ENCODE measurements at regions not wholly inside any gene's neighbourhood (a gene's known extent, or its start where the extent isn't known, plus 50 kb on each side); places are given as distances from the start of the nearest gene placed in this dataset.

DNA sequence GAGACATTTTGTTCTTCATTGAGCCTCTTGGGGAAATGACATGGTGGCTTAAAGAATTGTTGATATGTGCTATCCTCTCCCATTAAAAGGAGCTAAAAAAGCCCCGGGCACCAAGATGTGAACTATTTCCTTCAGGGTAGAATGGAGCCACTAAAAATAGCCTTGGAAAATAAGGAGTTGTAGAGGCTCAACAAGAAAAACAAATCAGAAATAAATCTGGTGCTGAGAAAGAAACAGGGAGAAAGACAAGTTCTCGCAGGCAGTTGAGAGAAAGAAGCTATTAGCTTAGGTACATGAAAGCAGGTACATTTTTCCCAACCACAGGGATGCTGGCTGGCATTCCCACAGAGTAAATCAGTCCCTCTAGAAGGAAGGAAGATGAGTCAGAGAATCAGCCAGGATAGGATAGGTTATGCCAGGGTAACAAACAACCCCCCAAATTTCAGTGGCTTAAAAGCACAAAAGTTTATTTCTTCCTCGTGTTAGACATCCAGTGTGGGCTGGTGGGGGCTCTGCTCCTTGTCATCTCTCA is 134.6 kb upstream of the ADRA1B start:
- Histone ChIP-seq H3K27me3 (replicated peaks in 1 of 2; ENCODE audit: control insufficient read depth in 2 of 2, insufficient read depth in 2 of 2, low read length in 1 of 2) (peaks cover 0 to 1% of the 10 kb centered on the region in 2 experiments; a peak in 1 of 4 replicates), H3K9me3 (replicated peaks; ENCODE audit: control insufficient read depth, insufficient read depth, low read length) (no peaks in the 10 kb centered on the region), H2AFZ (ENCODE audit: control insufficient read depth, low read depth, low read length) (no peak overlapping the region), H3K79me2 (ENCODE audit: control insufficient read depth, insufficient read depth, low read length) (no peaks in the 10 kb centered on the region), H3K4me1 (ENCODE audit: control insufficient read depth, insufficient read depth, low read length) (no peaks in the 10 kb centered on the region), H3K9ac (ENCODE audit: control insufficient read depth, insufficient read depth, low read length) (no peak overlapping the region), H3K4me2 (ENCODE audit: control insufficient read depth, insufficient read depth) (peak overlapping the region; percentile 38; the same call in 1 of the 2 replicates), H3K4me3 (no peak overlapping the region), H3K27ac (ENCODE audit: control insufficient read depth, insufficient read depth) (no peak overlapping the region), H3K36me3 (ENCODE audit: control insufficient read depth in 2 of 2, insufficient read depth in 2 of 2, low read length in 1 of 2) (no peaks in the 10 kb centered on the region), H4K20me1 (ENCODE audit: control insufficient read depth, insufficient read depth) (no peaks in the 10 kb centered on the region; the same call in 1 of the 2 replicates)
- RAD21 ChIA-PET (ENCODE audit: unreplicated experiment): interaction anchor here (1.0 kb wide), 1 partner anchor 444 kb away, joined by 3 read pairs; no protein-coding TSS in a partner anchor
- FAIRE-seq (no peak), ATAC-seq (no peak), DNase-seq (ENCODE audit: low read depth, low spot score) (no peak)
- intact Hi-C loops (cut with micrococcal nuclease; ENCODE audit: unreplicated experiment) (no loop called here), in situ Hi-C loops (cut with MboI) (no loop called here)
- POLR2A ChIA-PET: no interaction called here
- BruUV-seq (replicated peaks): no TSS peak
- CTCF ChIA-PET: no interaction called here
- 29% methylated on average over 3 of the region's 3 CpGs for WGBS (ENCODE audit: insufficient coverage, insufficient replicate concordance, low lambda C conversion rate, missing lambda C conversion rate)
- TF ChIP-seq, protein P1, sequence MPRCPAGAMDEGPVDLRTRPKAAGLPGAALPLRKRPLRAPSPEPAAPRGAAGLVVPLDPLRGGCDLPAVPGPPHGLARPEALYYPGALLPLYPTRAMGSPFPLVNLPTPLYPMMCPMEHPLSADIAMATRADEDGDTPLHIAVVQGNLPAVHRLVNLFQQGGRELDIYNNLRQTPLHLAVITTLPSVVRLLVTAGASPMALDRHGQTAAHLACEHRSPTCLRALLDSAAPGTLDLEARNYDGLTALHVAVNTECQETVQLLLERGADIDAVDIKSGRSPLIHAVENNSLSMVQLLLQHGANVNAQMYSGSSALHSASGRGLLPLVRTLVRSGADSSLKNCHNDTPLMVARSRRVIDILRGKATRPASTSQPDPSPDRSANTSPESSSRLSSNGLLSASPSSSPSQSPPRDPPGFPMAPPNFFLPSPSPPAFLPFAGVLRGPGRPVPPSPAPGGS (IDR thresholded peaks at IDR 0.05; ENCODE audit: borderline replicate concordance, insufficient read depth, low read depth, low read length, poor library complexity, severe bottlenecking): no peak
- no peak for TF ChIP-seq EED (IDR thresholded peaks at IDR 0.05; ENCODE audit: low read depth)
- no peak for TF ChIP-seq LARP7 (IDR thresholded peaks at IDR 0.05)
- no peak for TF ChIP-seq EGR1 (IDR thresholded peaks at IDR 0.05; ENCODE audit: borderline replicate concordance in 1 of 2, low read depth in 2 of 2, low read length in 2 of 2)
- TF ChIP-seq POU2F2 (IDR thresholded peaks at IDR 0.05; ENCODE audit: borderline replicate concordance, low read depth, low read length): no peak
- TF ChIP-seq RBBP5 (conservative IDR thresholded peaks at IDR 0.05): no peak
- TF ChIP-seq POLR2AphosphoS5 (IDR thresholded peaks at IDR 0.05; ENCODE audit: low read length): no peak
- no peak for TF ChIP-seq TAF1 (IDR thresholded peaks at IDR 0.05; ENCODE audit: borderline replicate concordance, low read depth, low read length)
- TF ChIP-seq SMC3 (IDR thresholded peaks at IDR 0.05; ENCODE audit: borderline replicate concordance, low read length): no peak
- no peak for TF ChIP-seq NFIC (IDR thresholded peaks at IDR 0.05; ENCODE audit: low read depth, low read length)
- no peak for TF ChIP-seq MTA2 (IDR thresholded peaks at IDR 0.05; ENCODE audit: low read depth)
- TF ChIP-seq TCF12 (IDR thresholded peaks at IDR 0.05; ENCODE audit: low read depth, low read length): no peak
- no peak for TF ChIP-seq KAT2A (conservative IDR thresholded peaks at IDR 0.05; ENCODE audit: control insufficient read depth, low read depth, low read length)
- no peak for TF ChIP-seq PAX5 (IDR thresholded peaks at IDR 0.05; ENCODE audit: borderline replicate concordance, low read depth, low read length)
- no peak for TF ChIP-seq TCF7 (IDR thresholded peaks at IDR 0.05; ENCODE audit: borderline replicate concordance)
- TF ChIP-seq IRF4 (IDR thresholded peaks at IDR 0.05; ENCODE audit: low read depth, low read length): no peak
- no peak for TF ChIP-seq HCFC1 (IDR thresholded peaks at IDR 0.05; ENCODE audit: low read length)
- TF ChIP-seq KLF5 (IDR thresholded peaks at IDR 0.05; ENCODE audit: partially characterized antibody): no peak
- SMC1A ChIA-PET (ENCODE audit: uncharacterized antibody, unreplicated experiment): interaction anchor here (1.0 kb wide), 1 partner anchor 25 kb away, joined by 4 read pairs; no protein-coding TSS in a partner anchor

All from GM12878 (cell line).